ENCODE measurements at regions not wholly inside any gene's neighbourhood (a gene's known extent, or its start where the extent isn't known, plus 50 kb on each side); places are given as distances from the start of the nearest gene placed in this dataset.

GRCh38 chr3:182668974-182669373 is 124.3 kb upstream of the ATP11B start:
- Mint-ChIP-seq H3K36me3 (no peaks in the 10 kb centered on the region), H3K27ac (no peak overlapping the region), H3K4me1 (no peaks in the 10 kb centered on the region), H3K4me3 (no peak overlapping the region), H3K27me3 (peaks cover 30 to 50% of the 10 kb centered on the region in 2 donors), H3K9me3 (no peaks in the 10 kb centered on the region)
- ATAC-seq (replicated peaks in 1 of 4) (no peak), DNase-seq (no peak)
- POLR2A ChIA-PET, result no interaction called here
- Histone ChIP-seq H3K36me3 (ENCODE audit: control insufficient read depth in 2 of 2, extremely low read depth in 1 of 2, insufficient read depth in 1 of 2, low read length in 1 of 2) (no peaks in the 10 kb centered on the region), H3K9me3 (no peaks in the 10 kb centered on the region), H3K27me3 (replicated peaks in 1 of 2; ENCODE audit: control insufficient read depth in 2 of 2, extremely low read depth in 1 of 2, insufficient read depth in 2 of 2, low read length in 1 of 2) (peaks cover 0 to 8% of the 10 kb centered on the region in 2 experiments), H3K4me3 (ENCODE audit: control insufficient read depth in 1 of 2, extremely low read depth in 1 of 2, low read length in 1 of 2) (no peak overlapping the region), H3K27ac (ENCODE audit: low read length) (no peak overlapping the region), H3K4me1 (ENCODE audit: control insufficient read depth in 1 of 2, extremely low read depth in 1 of 2, insufficient read depth in 2 of 2, low read length in 2 of 2) (no peaks in the 10 kb centered on the region)
- CTCF ChIA-PET, result no interaction called here

GRCh38 chr3:182671541-182671940 is 121.8 kb upstream of the ATP11B start:
- Mint-ChIP-seq H3K4me3 (no peak overlapping the region), H3K27me3 (peaks cover 28 to 45% of the 10 kb centered on the region in 2 donors), H3K4me1 (no peaks in the 10 kb centered on the region), H3K36me3 (no peaks in the 10 kb centered on the region), H3K9me3 (no peaks in the 10 kb centered on the region), H3K27ac (no peak overlapping the region)
- H3K27ac ChIP-seq (ENCODE audit: low read length), result no peak overlapping the region
- H3K4me1 ChIP-seq (ENCODE audit: control insufficient read depth in 1 of 2, extremely low read depth in 1 of 2, insufficient read depth in 2 of 2, low read length in 2 of 2), result no peaks in the 10 kb centered on the region
- POLR2A ChIA-PET, result no interaction called here
- DNase-seq (no peak), ATAC-seq (replicated peaks in 1 of 4) (no peak)
- H3K36me3 ChIP-seq (ENCODE audit: control insufficient read depth in 2 of 2, extremely low read depth in 1 of 2, insufficient read depth in 1 of 2, low read length in 1 of 2), result no peaks in the 10 kb centered on the region
- peaks cover 0 to 4% of the 10 kb centered on the region in 2 experiments for H3K27me3 ChIP-seq (replicated peaks in 1 of 2; ENCODE audit: control insufficient read depth in 2 of 2, extremely low read depth in 1 of 2, insufficient read depth in 2 of 2, low read length in 1 of 2)
- H3K4me3 ChIP-seq (ENCODE audit: control insufficient read depth in 1 of 2, extremely low read depth in 1 of 2, low read length in 1 of 2), result no peak overlapping the region
- CTCF ChIA-PET, result no interaction called here
- WGBS (ENCODE audit: insufficient coverage), result no CpG with 5 or more reads among the region's 2 CpGs
- no peaks in the 10 kb centered on the region for H3K9me3 ChIP-seq

GRCh38 chr3:182671942-182672341 is 121.4 kb upstream of the ATP11B start:
- Histone ChIP-seq H3K36me3 (ENCODE audit: control insufficient read depth in 2 of 2, extremely low read depth in 1 of 2, insufficient read depth in 1 of 2, low read length in 1 of 2) (no peaks in the 10 kb centered on the region), H3K27me3 (replicated peaks in 1 of 2; ENCODE audit: control insufficient read depth in 2 of 2, extremely low read depth in 1 of 2, insufficient read depth in 2 of 2, low read length in 1 of 2) (peaks cover 0 to 4% of the 10 kb centered on the region in 2 experiments), H3K4me1 (ENCODE audit: control insufficient read depth in 1 of 2, extremely low read depth in 1 of 2, insufficient read depth in 2 of 2, low read length in 2 of 2) (no peaks in the 10 kb centered on the region), H3K4me3 (ENCODE audit: control insufficient read depth in 1 of 2, extremely low read depth in 1 of 2, low read length in 1 of 2) (no peak overlapping the region), H3K27ac (ENCODE audit: low read length) (no peak overlapping the region), H3K9me3 (no peaks in the 10 kb centered on the region)
- Mint-ChIP-seq H3K9me3 (no peaks in the 10 kb centered on the region), H3K4me3 (no peak overlapping the region), H3K4me1 (no peaks in the 10 kb centered on the region), H3K36me3 (no peaks in the 10 kb centered on the region), H3K27ac (no peak overlapping the region), H3K27me3 (peaks cover 28 to 45% of the 10 kb centered on the region in 2 donors)
- DNase-seq, result no peak
- no peak for ATAC-seq (replicated peaks in 1 of 4)
- 83% methylated on average over 2 of the region's 5 CpGs for WGBS (ENCODE audit: insufficient coverage)
- POLR2A ChIA-PET, result no interaction called here
- CTCF ChIA-PET, result no interaction called here

GRCh38 chr3:182673336-182673735 is 120.0 kb upstream of the ATP11B start:
- POLR2A ChIA-PET, result no interaction called here
- 43% methylated on average over 1 of the region's 3 CpGs for WGBS (ENCODE audit: insufficient coverage)
- no peak overlapping the region for H3K27ac Mint-ChIP-seq
- H3K4me3 ChIP-seq (ENCODE audit: control insufficient read depth in 1 of 2, extremely low read depth in 1 of 2, low read length in 1 of 2), result no peak overlapping the region
- no peak overlapping the region for H3K27ac ChIP-seq (ENCODE audit: low read length)
- no peaks in the 10 kb centered on the region for H3K36me3 ChIP-seq (ENCODE audit: control insufficient read depth in 2 of 2, extremely low read depth in 1 of 2, insufficient read depth in 1 of 2, low read length in 1 of 2)
- CTCF ChIA-PET, result no interaction called here
- H3K36me3 Mint-ChIP-seq, result no peaks in the 10 kb centered on the region
- H3K4me1 ChIP-seq (ENCODE audit: control insufficient read depth in 1 of 2, extremely low read depth in 1 of 2, insufficient read depth in 2 of 2, low read length in 2 of 2), result no peaks in the 10 kb centered on the region
- no peaks in the 10 kb centered on the region for H3K9me3 Mint-ChIP-seq
- no peak for DNase-seq
- H3K27me3 ChIP-seq (replicated peaks in 1 of 2; ENCODE audit: control insufficient read depth in 2 of 2, extremely low read depth in 1 of 2, insufficient read depth in 2 of 2, low read length in 1 of 2), result peaks cover 0 to 4% of the 10 kb centered on the region in 2 experiments
- H3K4me3 Mint-ChIP-seq, result no peak overlapping the region
- no peaks in the 10 kb centered on the region for H3K4me1 Mint-ChIP-seq
- H3K9me3 ChIP-seq, result no peaks in the 10 kb centered on the region
- peaks cover 25 to 38% of the 10 kb centered on the region in 2 donors for H3K27me3 Mint-ChIP-seq
- no peak for ATAC-seq (replicated peaks in 1 of 4)

- ATAC-seq (replicated peaks in 1 of 4), result peak; percentile 78 to 88 (median 82)
- DNase-seq, result peak; percentile 8 to 62 (median 42)
- H3K9me3 ChIP-seq, result no peaks in the 10 kb centered on the region
- H3K4me1 ChIP-seq (ENCODE audit: control insufficient read depth in 1 of 2, extremely low read depth in 1 of 2, insufficient read depth in 2 of 2, low read length in 2 of 2), result peaks cover 3 to 11% of the 10 kb centered on the region in 2 experiments
- ChIA-PET CTCF (interaction anchor here in 1 of 2 donors (0.6 to 1.6 kb wide), 2 partner anchors 9 to 1355 kb away, joined by 5 to 6 read pairs; no protein-coding TSS in a partner anchor), POLR2A (interaction anchor here in 1 of 2 donors (0.7 kb wide), 1 partner anchor 1579 kb away, joined by 3 read pairs; no protein-coding TSS in a partner anchor)
- Mint-ChIP-seq H3K36me3 (no peaks in the 10 kb centered on the region), H3K27ac (no peak overlapping the region), H3K4me1 (peaks cover 10 to 14% (median 11%) of the 10 kb centered on the region in 3 donors), H3K4me3 (peak overlapping the region; percentile 58 to 75 (median 72)), H3K9me3 (no peaks in the 10 kb centered on the region), H3K27me3 (peaks cover 40 to 46% of the 10 kb centered on the region in 2 donors)
- H3K27ac ChIP-seq (ENCODE audit: low read length), result no peak overlapping the region
- H3K27me3 ChIP-seq (replicated peaks in 1 of 2; ENCODE audit: control insufficient read depth in 2 of 2, extremely low read depth in 1 of 2, insufficient read depth in 2 of 2, low read length in 1 of 2), result peaks cover 6 to 26% of the 10 kb centered on the region in 2 experiments
- WGBS (ENCODE audit: insufficient coverage), result 2% methylated on average over 59 of the region's 80 CpGs
- H3K4me3 ChIP-seq (ENCODE audit: control insufficient read depth in 1 of 2, extremely low read depth in 1 of 2, low read length in 1 of 2), result peak overlapping the region; percentile 47 to 88
- H3K36me3 ChIP-seq (ENCODE audit: control insufficient read depth in 2 of 2, extremely low read depth in 1 of 2, insufficient read depth in 1 of 2, low read length in 1 of 2), result no peaks in the 10 kb centered on the region
Observed at GRCh38 chr3:182682263-182683241, 110.8 kb upstream of the ATP11B start.

GRCh38 chr3:182683453-182683852 is 109.9 kb upstream of the ATP11B start:
- peaks cover 42 to 51% of the 10 kb centered on the region in 2 donors for H3K27me3 Mint-ChIP-seq

More at GRCh38 chr3:182683453-182683852, 109.9 kb upstream of the ATP11B start:
- Histone ChIP-seq H3K4me3 (ENCODE audit: control insufficient read depth in 1 of 2, extremely low read depth in 1 of 2, low read length in 1 of 2) (peak overlapping the region in 1 of 2 donors; percentile 8), H3K36me3 (ENCODE audit: control insufficient read depth in 2 of 2, extremely low read depth in 1 of 2, insufficient read depth in 1 of 2, low read length in 1 of 2) (no peaks in the 10 kb centered on the region), H3K9me3 (no peaks in the 10 kb centered on the region), H3K27me3 (replicated peaks in 1 of 2; ENCODE audit: control insufficient read depth in 2 of 2, extremely low read depth in 1 of 2, insufficient read depth in 2 of 2, low read length in 1 of 2) (peaks cover 6 to 31% of the 10 kb centered on the region in 2 experiments), H3K27ac (ENCODE audit: low read length) (no peak overlapping the region), H3K4me1 (ENCODE audit: control insufficient read depth in 1 of 2, extremely low read depth in 1 of 2, insufficient read depth in 2 of 2, low read length in 2 of 2) (peaks cover 3 to 11% of the 10 kb centered on the region in 2 experiments)
- ATAC-seq (replicated peaks in 1 of 4), result peak; percentile 49 to 75 (median 74)
- Mint-ChIP-seq H3K4me3 (peak overlapping the region; percentile 58 to 72 (median 69)), H3K4me1 (peaks cover 10 to 14% (median 11%) of the 10 kb centered on the region in 3 donors), H3K9me3 (no peaks in the 10 kb centered on the region), H3K36me3 (no peaks in the 10 kb centered on the region), H3K27ac (no peak overlapping the region)
- DNase-seq, result peak in 33 of 35 experiments; percentile 10 to 74 (median 33)
- POLR2A ChIA-PET, result no interaction called here
- WGBS (ENCODE audit: insufficient coverage), result no CpG with 5 or more reads among the region's 5 CpGs
- CTCF ChIA-PET, result interaction anchor here (0.5 to 1.6 kb wide), 9 partner anchors 26 to 1994 kb away, joined by 3 to 5 read pairs (median 3); no protein-coding TSS in a partner anchor
